Hematopoietic multipotent progenitor cell treated with erythropoietin and hydrocortisone succinate and interleukin-3 and kit ligand, for 15 days (in vitro differentiated cells): ENCODE measurements at regions not wholly inside any gene's neighbourhood (a gene's known extent, or its start where the extent isn't known, plus 50 kb on each side); places are given as distances from the start of the nearest gene placed in this dataset.

Experiments
- DNase-seq: peaks from one replicate; pipeline ENCODE4 v3.0.0-alpha.2; 2015; ENCODE audit warnings: low spot score

- no peak for DNase-seq
These were observed 1218.4 kb upstream of the PRMT6 start for GRCh38 chr1:105838071-105838470.

- DNase-seq: no peak
These were observed 1190.9 kb upstream of the PRMT6 start for GRCh38 chr1:105865546-105865945.

DNA sequence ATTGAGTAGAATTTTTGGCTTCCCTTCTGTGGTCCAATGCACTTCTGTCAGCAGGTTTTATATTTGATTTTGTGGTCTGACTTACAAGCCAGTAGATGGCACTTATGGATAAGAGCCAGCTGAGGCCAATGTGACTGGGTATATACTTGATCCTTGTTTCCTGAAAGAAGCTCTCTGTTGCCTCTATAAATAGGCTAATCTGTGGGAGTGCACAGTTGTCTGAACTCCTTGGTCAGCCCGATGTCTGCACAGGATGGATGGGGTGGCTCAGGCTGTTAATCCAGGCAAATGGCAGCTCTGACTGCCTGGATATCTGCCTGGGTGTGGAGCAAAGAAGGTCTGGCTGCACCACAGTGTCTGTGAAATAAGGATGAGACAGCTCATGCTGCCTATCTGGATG, 1183.7 kb upstream of the PRMT6 start:
- no peak for DNase-seq

DNA sequence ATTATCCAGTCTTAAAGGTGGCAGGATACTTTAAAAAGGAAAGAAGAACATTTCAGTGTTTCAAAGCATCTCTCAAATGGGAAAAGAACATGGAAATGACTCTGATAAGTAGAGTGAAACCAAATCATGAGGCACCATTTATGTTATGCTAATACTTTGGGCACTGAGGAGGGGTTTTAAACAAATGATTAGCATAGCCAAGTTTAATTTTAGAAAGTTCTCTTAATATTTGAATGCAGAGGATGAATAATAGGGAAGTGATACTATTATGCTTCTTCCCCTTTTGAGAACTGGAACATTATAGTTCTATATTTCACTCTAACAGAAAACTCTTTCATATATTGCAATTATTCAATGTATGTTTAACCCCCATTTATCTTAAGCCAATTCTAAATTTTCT, 1181.9 kb upstream of the PRMT6 start:
- no peak for DNase-seq

DNA sequence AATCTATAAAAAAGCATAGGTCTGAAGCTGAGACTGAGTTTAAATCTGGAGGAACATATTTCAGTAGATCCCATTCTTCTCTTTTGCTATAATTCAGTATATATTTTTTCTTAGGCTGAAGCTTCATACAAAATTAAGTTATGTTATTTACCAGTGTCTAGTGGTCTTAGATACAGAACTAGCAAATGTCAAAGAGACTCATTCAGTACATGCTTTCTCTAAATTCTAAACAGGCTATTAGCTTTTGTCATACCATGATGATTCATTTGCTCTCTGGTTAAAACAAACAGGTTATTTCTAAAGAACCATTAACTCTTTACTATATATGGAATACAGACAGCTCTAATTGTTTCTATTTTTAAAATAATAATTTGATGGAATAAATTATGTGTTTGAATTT, 1170.2 kb upstream of the PRMT6 start:
- no peak for DNase-seq

DNA sequence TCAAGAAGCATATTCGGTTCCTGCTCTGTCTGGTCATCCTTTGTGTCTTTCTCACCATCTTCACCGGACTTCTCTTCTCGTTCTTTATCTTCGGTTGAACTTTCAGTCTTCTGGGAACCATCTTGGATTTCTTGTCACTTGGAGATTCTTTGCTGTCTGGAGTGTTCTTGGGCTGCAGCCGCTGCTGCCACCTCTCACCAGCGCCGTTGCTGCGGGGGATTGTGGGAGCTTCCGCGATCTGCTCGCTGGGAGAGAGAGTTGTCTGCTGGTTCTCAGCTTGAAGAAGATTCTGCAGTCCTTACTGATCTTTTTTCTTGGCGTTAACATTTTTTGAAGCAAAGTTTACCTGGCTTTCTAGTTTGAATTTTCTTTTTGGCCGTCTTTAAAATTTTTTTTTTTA, 1165.2 kb upstream of the PRMT6 start:
- no peak for DNase-seq

GRCh38 chr1:105894006-105894405, 1162.5 kb upstream of the PRMT6 start:
- no peak for DNase-seq

DNA sequence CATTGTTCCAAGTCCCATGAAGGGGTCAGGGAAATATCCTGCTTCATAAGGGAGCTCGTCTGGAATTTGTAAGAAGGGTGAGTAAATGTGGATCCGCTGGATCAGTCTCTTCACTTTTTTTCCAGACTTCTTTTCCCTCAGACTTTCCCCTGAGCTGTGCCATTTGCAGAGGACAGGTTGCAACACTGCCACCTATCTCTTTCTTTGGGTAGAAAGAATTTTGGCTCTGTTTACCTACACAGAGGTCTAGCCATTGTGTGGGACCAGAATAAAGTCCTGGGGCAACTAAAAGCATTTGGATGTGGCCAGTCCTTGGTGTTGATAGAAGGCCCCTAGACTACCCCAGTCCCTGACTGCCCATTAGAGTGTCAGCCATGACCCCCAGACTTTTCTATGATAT, 1146.7 kb upstream of the PRMT6 start:
- DNase-seq: no peak

DNA sequence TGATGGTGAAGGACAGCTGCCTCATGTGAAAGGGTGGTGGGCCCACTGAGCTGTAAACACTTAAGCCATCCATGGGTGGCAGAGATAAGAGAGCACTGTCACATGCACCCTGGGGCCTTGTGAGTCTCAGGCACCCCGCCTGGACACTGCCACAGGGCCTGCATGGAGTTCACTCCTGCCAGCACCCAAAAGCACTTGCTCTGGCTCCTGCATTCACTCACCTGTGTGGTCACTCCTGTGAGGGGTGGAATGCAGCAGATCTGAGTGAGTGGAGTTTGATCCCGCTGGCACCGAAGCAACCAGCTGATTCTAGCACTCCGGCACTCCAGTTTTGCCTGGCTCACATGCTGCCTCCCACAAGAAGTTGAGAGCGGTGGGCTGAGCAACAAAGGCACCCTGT, 1142.1 kb upstream of the PRMT6 start:
- DNase-seq: no peak

DNA sequence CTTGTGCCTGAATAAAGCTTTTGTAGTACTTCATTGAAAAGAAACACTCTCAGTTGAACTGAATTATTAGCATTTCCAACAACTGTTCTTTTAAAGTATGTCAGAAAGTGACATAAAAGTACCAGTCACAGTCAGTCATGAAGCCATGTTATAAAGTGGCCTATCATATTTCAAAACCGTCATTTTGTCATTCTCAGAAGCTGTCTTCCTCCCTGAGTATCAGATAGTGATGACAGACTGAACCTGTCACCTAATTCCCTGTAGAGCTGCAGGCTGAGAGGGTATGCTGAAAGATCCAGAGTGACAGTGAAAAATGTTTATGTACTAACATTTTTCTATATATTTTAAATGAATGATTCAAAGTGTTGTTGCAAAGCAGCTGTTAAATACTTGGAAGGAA, 1121.7 kb upstream of the PRMT6 start:
- no peak for DNase-seq

DNA sequence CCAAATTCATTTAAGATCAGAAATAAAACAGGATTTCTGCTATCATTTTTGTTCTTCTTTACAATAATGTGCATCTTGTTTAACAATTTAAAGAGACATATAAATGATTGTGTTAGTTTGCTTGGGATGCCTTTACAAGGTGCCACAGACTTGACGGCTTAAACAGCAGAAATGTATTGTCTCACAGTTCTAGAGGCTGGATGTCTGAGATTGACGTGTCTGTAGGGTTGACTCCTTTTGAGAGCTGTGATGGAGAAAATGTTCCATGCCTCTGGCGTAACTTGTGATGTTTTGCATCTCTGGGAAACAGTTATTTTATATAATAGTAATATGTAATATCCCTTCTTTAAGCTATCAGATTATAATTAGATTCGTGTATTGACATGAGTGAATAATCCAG, 1091.6 kb upstream of the PRMT6 start:
- DNase-seq: no peak

DNA sequence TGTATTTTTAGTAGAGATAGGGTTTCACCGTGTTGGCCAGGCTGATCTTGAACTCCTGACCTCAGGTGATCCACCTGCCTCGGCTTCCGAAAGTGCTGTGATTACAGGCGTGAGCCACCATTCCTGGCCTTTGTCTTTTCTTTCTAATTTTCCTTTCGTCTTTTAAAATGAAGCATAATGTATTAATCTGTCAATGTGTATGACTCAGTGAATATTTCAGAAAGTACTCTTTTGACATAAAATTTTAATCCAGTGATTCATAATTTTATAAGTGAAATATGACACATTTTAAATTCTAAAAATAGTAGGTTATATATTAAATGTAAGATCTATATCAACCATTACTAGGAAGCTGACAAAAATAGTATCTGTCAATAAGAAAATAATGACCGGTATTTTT, 1059.0 kb upstream of the PRMT6 start:
- DNase-seq: no peak

DNA sequence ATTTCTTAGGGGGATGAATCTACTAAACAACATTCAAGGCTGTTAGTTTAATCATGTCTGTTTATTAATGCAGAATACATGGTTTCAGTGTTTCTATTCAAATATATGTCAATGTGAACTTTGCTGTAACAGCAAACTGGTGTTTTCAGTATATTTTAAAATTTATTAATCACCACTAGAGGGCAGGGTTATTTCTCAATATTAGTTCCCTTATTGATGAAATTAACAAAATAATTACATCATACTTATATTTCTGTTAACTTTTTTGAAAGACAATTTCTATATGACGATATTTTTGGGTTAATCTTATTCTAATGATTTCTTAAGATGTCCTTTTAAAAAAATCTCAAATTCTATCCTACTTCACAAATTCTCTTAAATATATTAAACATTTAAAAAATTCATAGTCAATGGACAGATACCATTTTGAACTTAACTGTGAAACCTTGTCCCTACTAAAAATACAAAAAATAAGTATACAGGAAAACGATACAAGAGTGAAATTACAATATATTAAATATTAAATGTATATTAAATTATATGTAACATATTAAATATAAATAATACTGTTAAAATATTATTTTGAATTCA, 1034.1 kb upstream of the PRMT6 start:
- no peak for DNase-seq

- DNase-seq: no peak
These were observed 1028.6 kb upstream of the PRMT6 start for GRCh38 chr1:106027871-106028270.

- DNase-seq: no peak
These were observed 1018.9 kb upstream of the PRMT6 start for GRCh38 chr1:106037526-106037925.

DNA sequence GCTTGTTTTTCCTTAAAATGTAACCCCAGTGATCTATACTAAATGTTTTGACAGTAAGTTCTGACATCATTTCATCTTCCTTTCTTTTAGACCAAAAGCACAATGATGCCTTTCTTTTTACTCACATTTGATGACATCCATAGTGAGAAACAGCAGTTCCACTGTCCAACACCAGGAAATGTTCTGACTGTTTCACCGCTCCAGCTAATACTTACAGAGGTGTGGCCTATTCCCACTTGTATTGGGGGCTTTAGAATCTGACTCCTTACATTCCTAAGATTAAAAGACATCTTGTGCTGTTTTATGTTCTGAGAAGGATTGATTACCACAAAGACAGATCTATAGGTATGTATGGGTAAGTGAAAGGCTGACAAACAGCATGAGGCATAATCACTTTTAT, 1018.2 kb upstream of the PRMT6 start:
- DNase-seq: no peak

DNA sequence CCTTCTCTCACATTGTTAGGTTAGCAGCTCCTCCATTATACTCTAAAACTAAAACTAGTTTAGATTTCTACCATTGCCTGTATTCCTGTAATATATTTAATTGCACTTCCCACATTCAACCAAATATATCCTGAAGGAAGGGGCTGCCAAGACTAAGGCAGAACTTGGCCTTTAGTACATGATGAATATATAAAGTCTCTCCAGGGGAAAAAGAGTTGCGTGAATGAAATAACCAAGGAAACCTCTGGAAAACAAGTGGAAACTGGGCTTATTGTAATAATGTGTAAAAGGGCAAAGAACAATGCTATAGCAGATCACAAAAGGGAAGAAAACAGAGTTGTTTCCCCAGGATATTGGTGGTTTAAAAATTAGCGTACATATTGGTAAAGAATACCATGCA, 1012.5 kb upstream of the PRMT6 start:
- DNase-seq: no peak

- no peak for DNase-seq
These were observed 1009.3 kb upstream of the PRMT6 start for GRCh38 chr1:106047210-106047609.

- no peak for DNase-seq
These were observed 1006.9 kb upstream of the PRMT6 start for GRCh38 chr1:106049595-106049994.

DNA sequence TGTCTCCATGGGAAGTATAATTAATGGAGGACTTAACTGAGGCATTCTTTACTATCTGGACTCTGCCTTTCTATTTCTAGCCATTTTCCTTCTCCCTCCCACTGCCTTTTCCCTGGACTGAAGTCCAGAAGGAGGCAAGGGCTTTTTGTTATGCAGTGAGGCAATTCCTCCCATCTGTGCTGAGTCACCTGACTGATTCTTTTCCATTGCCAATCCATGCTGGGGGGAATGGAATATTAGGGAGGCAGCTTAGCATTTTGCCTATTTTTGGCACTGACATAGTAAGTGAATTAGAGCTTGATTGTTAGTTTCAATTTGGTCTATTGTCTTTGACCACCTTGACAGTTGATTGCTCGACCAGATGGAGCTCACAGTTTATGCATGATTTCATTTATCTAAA, 1000.6 kb upstream of the PRMT6 start:
- DNase-seq: no peak

- no peak for DNase-seq
These were observed 994.6 kb upstream of the PRMT6 start for GRCh38 chr1:106061586-106062495.

- DNase-seq: no peak
These were observed 993.0 kb upstream of the PRMT6 start for GRCh38 chr1:106063510-106063909.

DNA sequence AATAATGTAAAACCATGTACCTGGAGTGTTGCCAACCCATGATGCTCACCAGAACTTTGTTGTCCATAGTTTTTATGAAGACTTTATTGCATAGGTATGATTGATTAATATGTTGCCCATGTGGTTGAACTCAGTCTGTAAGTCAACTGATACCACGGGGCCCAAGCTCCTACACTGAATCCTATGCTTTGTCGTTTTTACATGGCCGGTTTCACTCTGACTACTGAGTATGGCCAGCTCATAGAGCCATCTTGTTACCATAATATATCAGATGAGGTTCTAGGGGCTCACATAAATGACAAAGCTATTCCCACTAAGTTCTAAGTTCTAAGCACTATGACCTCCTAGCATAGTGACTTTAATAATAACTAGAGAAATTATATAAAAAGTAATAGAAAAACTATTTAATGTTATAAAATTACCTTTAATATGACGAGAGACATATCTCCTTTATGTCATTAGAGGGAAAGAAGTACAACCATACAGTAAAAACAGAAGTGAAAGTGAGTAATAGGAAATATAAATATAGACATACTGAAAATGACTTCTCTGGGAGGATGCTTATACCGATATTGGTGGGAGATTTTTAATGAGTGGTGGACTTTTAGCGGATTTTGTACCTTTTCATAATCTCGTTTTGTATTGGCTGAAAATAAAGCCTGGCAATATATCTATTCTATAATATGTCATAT, 983.4 kb upstream of the PRMT6 start:
- DNase-seq: no peak
